CD4-positive, alpha-beta memory T cell (primary cell): ENCODE measurements at regions not wholly inside any gene's neighbourhood (a gene's known extent, or its start where the extent isn't known, plus 50 kb on each side); places are given as distances from the start of the nearest gene placed in this dataset.
"Not testable (repeated sequence)": the region's sequence is repeated elsewhere in the genome, so short reads cannot be mapped to it uniquely, and the experiment has no call there.

ENCODE experiments used
- CTCF ChIA-PET: fragments of 350-600 bp; sonication (Branson Sonifier 250); formaldehyde crosslinking; loops from one replicate; lab custom pipeline; 2021; ENCODE audit warnings: inconsistent platforms; ENCODE audit not compliant: partially characterized antibody; lab: Charles Lee
- POLR2A ChIA-PET: fragments of 350-600 bp; sonication (Branson Sonifier 250); formaldehyde crosslinking; loops from one replicate; lab custom pipeline; 2021; ENCODE audit not compliant: partially characterized antibody; lab: Charles Lee
- DNase-seq, 5 donors: peaks; one replicate each; pipeline versions ENCODE4 v3.0.0 to v3.0.0-alpha.2; 2020 to 2022; ENCODE audit warnings: mixed read lengths in 1 of 5
- H3K27ac ChIP-seq: one replicate; pipeline ENCODE4 v1.7.0; 2013; ENCODE audit warnings: low read depth, low read length
- H3K27me3 ChIP-seq: 2 replicates; pipeline ENCODE4 v1.7.0; 2013; ENCODE audit warnings: mild to moderate bottlenecking, low read length, moderate library complexity; ENCODE audit not compliant: insufficient read depth
- H3K36me3 ChIP-seq: 2 replicates; pipeline ENCODE4 v1.7.0; 2013; ENCODE audit warnings: mild to moderate bottlenecking, low read length, moderate library complexity; ENCODE audit not compliant: insufficient read depth
- H3K4me1 ChIP-seq: 2 replicates; pipeline ENCODE4 v1.7.0; 2013; ENCODE audit warnings: mild to moderate bottlenecking, low read length, moderate library complexity; ENCODE audit not compliant: insufficient read depth
- H3K4me3 ChIP-seq, 2 donors: one replicate each; pipeline ENCODE4 v1.7.0; 2013; ENCODE audit warnings: low read length in 2 of 2, mild to moderate bottlenecking in 1 of 2
- H3K9me3 ChIP-seq, 2 donors: one replicate each; pipeline ENCODE4 v1.7.0; 2013; ENCODE audit warnings: low read length in 2 of 2, control low read depth in 1 of 2; ENCODE audit not compliant: control insufficient read depth in 1 of 2
- H3K27ac Mint-ChIP-seq, 7 donors: one replicate each; pipeline ENCODE4 v1.8.0; 2020 to 2021; ENCODE audit warnings: mixed read lengths in 7 of 7, mild to moderate bottlenecking in 6 of 7, inconsistent platforms in 3 of 7, moderate library complexity in 3 of 7
- H3K27me3 Mint-ChIP-seq, 2 donors: one replicate each; pipeline ENCODE4 v1.8.0; 2020 to 2021; ENCODE audit warnings: mixed read lengths in 2 of 2
- H3K36me3 Mint-ChIP-seq, 2 donors: one replicate each; pipeline ENCODE4 v1.8.0; 2020 to 2021; ENCODE audit warnings: mixed read lengths in 2 of 2, inconsistent platforms in 1 of 2, mild to moderate bottlenecking in 1 of 2
- H3K4me1 Mint-ChIP-seq, 4 donors: one replicate each; pipeline ENCODE4 v1.8.0; 2020 to 2021; ENCODE audit warnings: mixed read lengths in 4 of 4, mild to moderate bottlenecking in 1 of 4
- H3K4me3 Mint-ChIP-seq, 8 donors: one replicate each; pipeline ENCODE4 v1.8.0; 2020 to 2021; ENCODE audit warnings: mixed read lengths in 8 of 8, mild to moderate bottlenecking in 7 of 8, moderate library complexity in 6 of 8, inconsistent platforms in 3 of 8
- H3K9me3 Mint-ChIP-seq, 8 donors: one replicate each; pipeline ENCODE4 v1.8.0; 2020 to 2021; ENCODE audit warnings: mixed read lengths in 8 of 8, mild to moderate bottlenecking in 5 of 8, inconsistent platforms in 3 of 8, moderate library complexity in 1 of 8
- intact Hi-C: fragments of 100-400 bp; cut with micrococcal nuclease; formaldehyde crosslinking; loops from one replicate; pipeline ENCODE4 v1.15.1; 2023

DNA sequence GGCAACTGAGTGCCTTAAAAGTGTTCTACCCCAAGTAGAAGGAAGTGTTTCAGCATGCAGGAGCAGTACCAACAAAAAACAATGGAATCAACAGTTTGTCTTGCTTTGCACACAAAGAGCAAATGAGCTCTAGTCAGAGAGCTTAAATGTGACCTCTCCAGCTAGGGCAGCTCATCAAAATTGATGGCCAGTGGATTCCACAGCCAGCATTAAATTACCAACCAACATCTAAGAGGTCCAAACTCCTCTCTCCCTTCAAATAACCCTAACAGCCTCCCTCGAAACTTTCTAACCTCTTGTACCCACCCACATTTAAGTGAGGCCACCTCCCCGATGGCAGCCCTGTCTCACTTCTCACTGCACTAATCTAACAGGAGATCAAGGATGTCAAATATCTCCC lies 219.9 kb downstream of the CHIC2 start:
- no peaks in the 10 kb centered on the region for H3K27me3 ChIP-seq
- H3K27ac ChIP-seq: no peak overlapping the region
- Mint-ChIP-seq H3K4me3 (no peak overlapping the region), H3K36me3 (no peaks in the 10 kb centered on the region), H3K27me3 (no peaks in the 10 kb centered on the region), H3K27ac (no peak overlapping the region), H3K9me3 (peaks cover 0 to 2% (median 0%) of the 10 kb centered on the region in 8 donors), H3K4me1 (no peaks in the 10 kb centered on the region)
- DNase-seq: no peak
- H3K4me1 ChIP-seq: no peaks in the 10 kb centered on the region
- ChIA-PET POLR2A (no interaction called here), CTCF (no interaction called here)
- intact Hi-C loops: no loop called here
- H3K4me3 ChIP-seq: no peak overlapping the region
- no peaks in the 10 kb centered on the region for H3K36me3 ChIP-seq
- no peaks in the 10 kb centered on the region for H3K9me3 ChIP-seq

DNA sequence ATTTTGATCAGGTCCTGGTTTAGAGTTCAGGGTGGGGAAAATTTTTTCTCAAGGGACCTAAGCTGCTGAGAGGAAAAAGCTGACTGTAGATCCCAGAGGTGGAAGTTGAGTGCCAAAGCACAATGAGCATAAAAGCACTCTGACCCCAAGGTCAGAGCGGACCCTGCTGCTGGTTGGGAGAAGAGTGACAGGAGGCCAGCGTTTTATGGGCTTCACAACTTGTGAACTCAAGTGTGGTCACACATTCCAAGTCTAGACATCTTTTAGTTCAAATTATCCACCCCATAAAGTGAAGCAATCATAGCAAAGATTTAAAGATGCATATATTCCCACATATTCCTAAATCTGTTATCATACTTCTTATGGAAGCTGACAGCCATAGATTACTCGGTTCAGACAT lies 220.3 kb downstream of the CHIC2 start:
- H3K36me3 ChIP-seq: no peaks in the 10 kb centered on the region
- H3K27me3 Mint-ChIP-seq: no peaks in the 10 kb centered on the region
- no peaks in the 10 kb centered on the region for H3K27me3 ChIP-seq
- H3K4me3 ChIP-seq: no peak overlapping the region
- DNase-seq: no peak
- no peak overlapping the region for H3K27ac Mint-ChIP-seq
- ChIA-PET CTCF (no interaction called here), POLR2A (no interaction called here)
- no peaks in the 10 kb centered on the region for H3K4me1 Mint-ChIP-seq
- no peaks in the 10 kb centered on the region for H3K9me3 ChIP-seq
- H3K4me1 ChIP-seq: no peaks in the 10 kb centered on the region
- intact Hi-C loops: no loop called here
- H3K36me3 Mint-ChIP-seq: no peaks in the 10 kb centered on the region
- no peak overlapping the region for H3K4me3 Mint-ChIP-seq
- H3K9me3 Mint-ChIP-seq: peaks cover 0 to 2% (median 0%) of the 10 kb centered on the region in 8 donors
- no peak overlapping the region for H3K27ac ChIP-seq

DNA sequence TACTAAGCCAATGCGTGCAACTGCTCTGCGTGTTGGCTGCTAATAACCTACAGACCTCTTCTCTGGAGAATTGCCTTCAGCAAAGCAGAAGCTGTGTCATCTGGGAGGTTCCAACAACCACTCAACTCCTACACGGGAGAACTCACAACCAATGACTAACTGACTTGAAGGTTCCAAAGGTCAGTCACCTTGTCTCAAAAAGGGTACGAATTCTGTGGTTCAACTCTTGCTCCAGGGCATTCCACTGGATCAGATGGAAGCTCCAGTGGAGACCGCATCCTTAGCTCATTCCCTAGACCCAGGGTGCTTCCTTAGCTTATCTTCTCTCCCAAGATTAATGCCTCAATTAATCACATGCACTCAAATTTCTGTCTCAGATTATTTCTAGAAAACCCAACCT lies 222.7 kb downstream of the CHIC2 start:
- no peak overlapping the region for H3K27ac Mint-ChIP-seq
- H3K27me3 ChIP-seq: no peaks in the 10 kb centered on the region
- no peaks in the 10 kb centered on the region for H3K9me3 ChIP-seq
- no peaks in the 10 kb centered on the region for H3K4me1 Mint-ChIP-seq
- intact Hi-C loops: no loop called here
- no peaks in the 10 kb centered on the region for H3K27me3 Mint-ChIP-seq
- no peaks in the 10 kb centered on the region for H3K36me3 Mint-ChIP-seq
- peaks cover 0 to 16% (median 7%) of the 10 kb centered on the region in 8 donors for H3K9me3 Mint-ChIP-seq
- H3K4me3 ChIP-seq: no peak overlapping the region
- H3K36me3 ChIP-seq: no peaks in the 10 kb centered on the region
- ChIA-PET POLR2A (no interaction called here), CTCF (no interaction called here)
- DNase-seq: no peak
- no peaks in the 10 kb centered on the region for H3K4me1 ChIP-seq
- no peak overlapping the region for H3K4me3 Mint-ChIP-seq
- H3K27ac ChIP-seq: no peak overlapping the region

DNA sequence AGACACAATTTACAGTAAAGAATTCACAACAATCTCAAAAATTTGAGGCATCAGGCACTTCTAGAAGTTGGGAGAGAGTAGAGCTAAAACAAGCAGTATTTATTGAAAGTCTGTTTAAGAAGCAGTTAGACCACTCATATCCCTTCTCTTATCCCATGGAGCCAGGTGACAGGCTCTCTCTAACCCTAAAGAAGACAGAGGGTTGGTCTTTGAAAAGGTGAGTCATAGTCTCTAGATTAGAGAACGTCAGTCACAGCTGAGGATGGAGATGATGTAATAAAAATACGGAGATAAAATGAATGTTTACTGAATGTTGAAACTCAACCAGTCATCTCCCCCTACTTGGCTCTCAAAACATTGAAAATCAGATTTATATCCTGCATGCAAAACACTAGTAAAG lies 223.8 kb downstream of the CHIC2 start:
- ChIA-PET POLR2A (no interaction called here), CTCF (no interaction called here)
- Mint-ChIP-seq H3K27ac (no peak overlapping the region), H3K27me3 (peaks cover 0 to 1% of the 10 kb centered on the region in 2 donors), H3K9me3 (peaks cover 0 to 24% (median 10%) of the 10 kb centered on the region in 8 donors), H3K36me3 (no peaks in the 10 kb centered on the region), H3K4me3 (no peak overlapping the region), H3K4me1 (no peaks in the 10 kb centered on the region)
- intact Hi-C loops: no loop called here
- no peak for DNase-seq
- Histone ChIP-seq H3K4me1 (no peaks in the 10 kb centered on the region), H3K4me3 (no peak overlapping the region), H3K36me3 (no peaks in the 10 kb centered on the region), H3K27me3 (no peaks in the 10 kb centered on the region), H3K9me3 (no peaks in the 10 kb centered on the region), H3K27ac (no peak overlapping the region)

DNA sequence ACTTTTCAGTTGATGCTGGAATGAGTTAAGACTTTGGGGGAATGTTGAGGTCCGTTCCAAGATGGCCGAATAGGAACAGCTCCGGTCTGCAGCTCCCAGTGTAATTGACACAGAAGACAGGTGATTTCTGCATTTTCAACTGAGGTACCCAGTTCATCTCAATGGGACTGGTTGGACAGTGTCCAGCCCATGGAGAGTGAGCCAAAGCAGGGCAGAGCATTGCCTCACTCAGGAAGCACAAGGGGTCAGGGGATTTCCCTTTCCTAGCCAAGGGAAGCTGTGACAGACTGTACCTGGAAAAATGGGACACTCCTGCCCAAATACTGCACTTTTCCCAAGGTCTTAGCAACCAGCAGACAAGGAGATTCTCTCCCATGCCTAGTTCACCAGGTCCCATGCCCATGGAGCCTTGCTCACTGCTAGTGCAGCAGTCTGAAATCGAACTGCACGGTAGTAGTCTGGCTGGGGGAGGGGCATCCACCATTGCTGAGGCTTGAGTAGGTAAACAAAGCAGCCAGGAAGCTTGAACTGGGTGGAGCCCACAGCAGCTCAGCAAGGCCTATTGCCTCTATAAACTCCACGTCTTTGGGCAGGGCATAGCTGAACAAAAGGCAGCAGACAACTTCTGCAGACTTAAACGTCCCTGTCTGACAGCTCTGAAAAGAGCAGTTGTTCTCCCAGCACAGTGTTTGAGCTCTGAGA lies 231.0 kb downstream of the CHIC2 start:
- H3K27ac Mint-ChIP-seq, H3K9me3 ChIP-seq, H3K4me1 Mint-ChIP-seq, intact Hi-C loops, H3K4me1 ChIP-seq, H3K36me3 ChIP-seq, POLR2A ChIA-PET, CTCF ChIA-PET, H3K27me3 Mint-ChIP-seq, H3K36me3 Mint-ChIP-seq, DNase-seq, H3K27me3 ChIP-seq, H3K27ac ChIP-seq, H3K4me3 Mint-ChIP-seq, H3K4me3 ChIP-seq: not testable (repeated sequence)
- H3K9me3 Mint-ChIP-seq: peaks cover 0 to 48% (median 28%) of the 10 kb centered on the region in 8 donors

DNA sequence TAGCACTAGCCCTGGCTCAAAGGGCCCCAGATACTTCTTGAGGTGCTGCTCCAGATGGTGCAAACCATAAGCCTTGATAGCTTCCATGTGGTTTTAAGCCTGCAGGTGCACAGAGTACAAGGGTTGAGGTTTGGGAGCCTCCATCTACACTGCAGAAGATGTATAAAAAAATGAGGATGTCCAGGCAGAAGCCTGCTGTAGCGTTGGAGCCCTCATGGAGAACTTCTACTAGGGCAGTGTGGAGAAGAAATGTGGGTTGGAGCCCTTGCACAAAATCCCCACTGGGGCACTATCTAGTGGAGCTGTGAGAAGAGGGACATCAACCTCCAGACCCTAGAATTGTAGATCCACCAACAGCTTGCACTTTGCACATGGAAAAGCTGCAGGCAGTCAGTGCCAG lies 231.9 kb downstream of the CHIC2 start:
- Histone ChIP-seq H3K36me3 (no peaks in the 10 kb centered on the region), H3K4me3 (no peak overlapping the region), H3K4me1 (no peaks in the 10 kb centered on the region), H3K27me3 (no peaks in the 10 kb centered on the region), H3K27ac (no peak overlapping the region), H3K9me3 (no peaks in the 10 kb centered on the region)
- Mint-ChIP-seq H3K4me3 (no peak overlapping the region), H3K9me3 (peaks cover 2 to 45% (median 24%) of the 10 kb centered on the region in 8 donors), H3K4me1 (no peaks in the 10 kb centered on the region), H3K27ac (no peak overlapping the region), H3K36me3 (no peaks in the 10 kb centered on the region), H3K27me3 (peaks cover 0 to 5% of the 10 kb centered on the region in 2 donors)
- no peak for DNase-seq
- intact Hi-C loops: no loop called here
- ChIA-PET POLR2A (no interaction called here), CTCF (no interaction called here)

DNA sequence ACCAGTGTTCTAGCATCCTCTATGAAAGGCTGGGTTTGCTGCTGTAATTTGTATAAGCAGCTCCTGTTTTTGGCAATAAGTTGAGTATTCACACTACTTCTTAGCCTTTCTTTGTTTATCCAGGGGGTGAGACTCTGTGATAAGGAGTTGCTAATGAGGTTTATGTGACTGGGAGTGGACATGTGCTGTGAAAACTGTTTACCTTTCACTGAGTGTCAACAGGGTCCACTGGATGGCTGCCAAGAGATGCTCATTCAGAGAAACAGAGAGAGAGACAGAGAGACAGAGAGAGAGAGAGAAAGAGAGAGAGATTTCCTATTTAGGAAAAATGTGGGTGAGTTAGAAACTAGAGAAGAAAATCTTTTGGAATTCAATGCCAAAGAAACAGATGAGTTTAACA lies 233.9 kb downstream of the CHIC2 start:
- POLR2A ChIA-PET: no interaction called here
- H3K4me1 Mint-ChIP-seq: no peaks in the 10 kb centered on the region
- Histone ChIP-seq H3K4me1 (no peaks in the 10 kb centered on the region), H3K27ac (no peak overlapping the region), H3K4me3 (no peak overlapping the region), H3K27me3 (no peaks in the 10 kb centered on the region), H3K9me3 (no peaks in the 10 kb centered on the region), H3K36me3 (no peaks in the 10 kb centered on the region)
- CTCF ChIA-PET: no interaction called here
- no peak for DNase-seq
- H3K36me3 Mint-ChIP-seq: no peaks in the 10 kb centered on the region
- no peak overlapping the region for H3K27ac Mint-ChIP-seq
- H3K4me3 Mint-ChIP-seq: no peak overlapping the region
- intact Hi-C loops: no loop called here
- peaks cover 0 to 4% of the 10 kb centered on the region in 2 donors for H3K27me3 Mint-ChIP-seq
- H3K9me3 Mint-ChIP-seq: peaks cover 2 to 40% (median 24%) of the 10 kb centered on the region in 8 donors
